Gastrocnemius medialis (tissue), 4 donors: ENCODE measurements at regions not wholly inside any gene's neighbourhood (a gene's known extent, or its start where the extent isn't known, plus 50 kb on each side); places are given as distances from the start of the nearest gene placed in this dataset.

ENCODE experiments used
- ATAC-seq, 2 donors: fragments of 150-250 bp; one replicate each; pipeline ENCODE4 v1.9.1; 2016
- DNase-seq, 2 donors: peaks; one replicate each; pipeline ENCODE4 v3.0.0-alpha.2; 2019
- H3K27ac ChIP-seq, 4 donors: fragments of 200-600 bp; sonication (generic); 1 replicate in 1 of 4; 2 replicates in 3 of 4; pipeline ENCODE4 v1.5.1; 2016 to 2018; ENCODE audit warnings: mild to moderate bottlenecking in 2 of 4, moderate library complexity in 1 of 4
- H3K27me3 ChIP-seq, 3 donors: fragments of 200-600 bp; sonication (generic) in 2 of 3; 1 replicate in 1 of 3; 2 replicates in 2 of 3; pipeline versions ENCODE4 v1.5.1 to v1.6.0; 2016 to 2019; ENCODE audit warnings: mild to moderate bottlenecking in 1 of 3, moderate library complexity in 1 of 3
- H3K36me3 ChIP-seq, 2 donors: fragments of 200-600 bp; sonication (generic) in 1 of 2; one replicate each; pipeline ENCODE4 v1.5.1; 2017 to 2018
- H3K4me1 ChIP-seq, 2 donors: fragments of 200-600 bp; sonication (generic) in 1 of 2; one replicate each; pipeline ENCODE4 v1.5.1; 2016 to 2017; ENCODE audit warnings: mild to moderate bottlenecking in 2 of 2
- H3K4me3 ChIP-seq, 4 donors: fragments of 200-600 bp; sonication (generic) in 3 of 4; 1 replicate in 1 of 4; 2 replicates in 3 of 4; pipeline ENCODE4 v1.5.1; 2016 to 2019; ENCODE audit warnings: mild to moderate bottlenecking in 2 of 4
- H3K9me3 ChIP-seq, 3 donors: fragments of 200-600 bp; sonication (generic) in 2 of 3; 1 replicate in 1 of 3; 2 replicates in 2 of 3; pipeline ENCODE4 v1.5.1; 2016 to 2019
- CTCF ChIP-seq, 5 experiments: fragments of 450-650 bp in 3 of 5; fragments of 200-600 bp in 2 of 5; sonication (generic) in 2 of 5; IDR thresholded peaks in 4 of 5; conservative IDR thresholded peaks in 1 of 5; 1 replicate in 4 of 5; 2 replicates in 1 of 5; pipeline ENCODE4 v1.5.1; 2016 to 2019; ENCODE audit warnings: antibody characterized with exemption in 5 of 5, mild to moderate bottlenecking in 3 of 5, moderate library complexity in 3 of 5
- POLR2A ChIP-seq, 2 donors: fragments of 450-650 bp; IDR thresholded peaks; one replicate each; pipeline ENCODE4 v1.6.1; 2017; ENCODE audit warnings: antibody characterized with exemption in 2 of 2, mild to moderate bottlenecking in 2 of 2, moderate library complexity in 2 of 2
- in situ Hi-C, 4 donors: fragments of 200-750 bp; cut with MboI; loops; one replicate each; pipeline versions ENCODE4 v1.15.0 to v1.8.0; 2017; ENCODE audit warnings: low sequenced_read_pairs in 4 of 4
- intact Hi-C: fragments of 100-400 bp; cut with DNase I; formaldehyde crosslinking; loops from one replicate; pipeline ENCODE4 v1.15.1; 2023; ENCODE audit warnings: low total_unique reads

- no peak for DNase-seq
- Histone ChIP-seq H3K27me3 (no peaks in the 10 kb centered on the region), H3K36me3 (no peaks in the 10 kb centered on the region), H3K4me3 (no peak overlapping the region), H3K27ac (no peak overlapping the region), H3K4me1 (no peaks in the 10 kb centered on the region), H3K9me3 (no peaks in the 10 kb centered on the region)
- in situ Hi-C loops (no loop called here), intact Hi-C loops (no loop called here)
- ATAC-seq = no peak
- TF ChIP-seq POLR2A (IDR thresholded peaks at IDR 0.05) (no peak), CTCF (IDR thresholded peaks at IDR 0.05 in 4 of 5, conservative IDR thresholded peaks at IDR 0.05 in 1 of 5) (no peak)
Observed at GRCh38 chr2:59803586-59803985, 749.9 kb downstream of the BCL11A start.

GRCh38 chr2:59798687-59799232 lies 754.7 kb downstream of the BCL11A start:
- H3K36me3 ChIP-seq = no peaks in the 10 kb centered on the region
- intact Hi-C loops (no loop called here), in situ Hi-C loops (no loop called here)
- ATAC-seq (no peak), DNase-seq (no peak)
- H3K9me3 ChIP-seq = no peaks in the 10 kb centered on the region
- TF ChIP-seq POLR2A (IDR thresholded peaks at IDR 0.05) = no peak
- TF ChIP-seq CTCF (IDR thresholded peaks at IDR 0.05 in 4 of 5, conservative IDR thresholded peaks at IDR 0.05 in 1 of 5) = no peak
- no peaks in the 10 kb centered on the region for H3K4me1 ChIP-seq
- no peak overlapping the region for H3K27ac ChIP-seq
- no peaks in the 10 kb centered on the region for H3K27me3 ChIP-seq
- no peak overlapping the region for H3K4me3 ChIP-seq

GRCh38 chr2:59791004-59791618 lies 762.3 kb downstream of the BCL11A start:
- Histone ChIP-seq H3K27me3 (no peaks in the 10 kb centered on the region), H3K4me3 (no peak overlapping the region), H3K36me3 (no peaks in the 10 kb centered on the region), H3K27ac (no peak overlapping the region), H3K9me3 (no peaks in the 10 kb centered on the region), H3K4me1 (no peaks in the 10 kb centered on the region)
- intact Hi-C loops (no loop called here), in situ Hi-C loops (no loop called here)
- ATAC-seq = no peak
- TF ChIP-seq POLR2A (IDR thresholded peaks at IDR 0.05) (no peak), CTCF (IDR thresholded peaks at IDR 0.05 in 4 of 5, conservative IDR thresholded peaks at IDR 0.05 in 1 of 5) (no peak)
- DNase-seq = no peak

GRCh38 chr2:59790186-59791003 lies 763.1 kb downstream of the BCL11A start:
- H3K4me3 ChIP-seq = no peak overlapping the region
- no peak for DNase-seq
- H3K4me1 ChIP-seq = no peaks in the 10 kb centered on the region
- H3K9me3 ChIP-seq = no peaks in the 10 kb centered on the region
- no peaks in the 10 kb centered on the region for H3K27me3 ChIP-seq
- H3K27ac ChIP-seq = no peak overlapping the region
- intact Hi-C loops = no loop called here
- ATAC-seq = no peak
- H3K36me3 ChIP-seq = no peaks in the 10 kb centered on the region
- TF ChIP-seq POLR2A (IDR thresholded peaks at IDR 0.05) (no peak), CTCF (IDR thresholded peaks at IDR 0.05 in 4 of 5, conservative IDR thresholded peaks at IDR 0.05 in 1 of 5) (no peak)
- in situ Hi-C loops = no loop called here
